ENCODE measurements at regions not wholly inside any gene's neighbourhood (a gene's known extent, or its start where the extent isn't known, plus 50 kb on each side); places are given as distances from the start of the nearest gene placed in this dataset.

DNA sequence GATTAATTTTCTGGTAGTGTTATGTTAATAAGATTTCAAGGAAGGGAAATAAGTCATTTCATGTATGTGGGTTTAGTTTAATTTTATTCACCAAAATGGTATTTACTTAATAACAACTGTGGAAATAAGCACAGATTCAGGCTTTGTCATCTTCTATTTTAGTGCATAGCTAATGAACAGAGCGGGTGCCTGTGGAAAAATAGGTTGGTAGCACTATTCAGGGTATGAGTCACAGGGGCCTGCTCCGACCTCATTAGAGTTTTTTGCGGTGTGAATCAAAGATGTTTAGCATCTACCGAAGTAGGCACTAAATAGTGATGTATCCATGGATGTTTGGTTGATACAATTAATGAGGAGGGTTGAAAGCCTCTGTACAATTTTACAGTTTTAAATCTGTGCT lies 78.2 kb downstream of the FAT3 start:
- 83% methylated on average over 4 of the region's 4 CpGs for WGBS (ENCODE audit: missing lambda C conversion rate)
- TF ChIP-seq TP53 (CRISPR knock-in tag; IDR thresholded peaks at IDR 0.05), result no peak
- TF ChIP-seq, protein P1, sequence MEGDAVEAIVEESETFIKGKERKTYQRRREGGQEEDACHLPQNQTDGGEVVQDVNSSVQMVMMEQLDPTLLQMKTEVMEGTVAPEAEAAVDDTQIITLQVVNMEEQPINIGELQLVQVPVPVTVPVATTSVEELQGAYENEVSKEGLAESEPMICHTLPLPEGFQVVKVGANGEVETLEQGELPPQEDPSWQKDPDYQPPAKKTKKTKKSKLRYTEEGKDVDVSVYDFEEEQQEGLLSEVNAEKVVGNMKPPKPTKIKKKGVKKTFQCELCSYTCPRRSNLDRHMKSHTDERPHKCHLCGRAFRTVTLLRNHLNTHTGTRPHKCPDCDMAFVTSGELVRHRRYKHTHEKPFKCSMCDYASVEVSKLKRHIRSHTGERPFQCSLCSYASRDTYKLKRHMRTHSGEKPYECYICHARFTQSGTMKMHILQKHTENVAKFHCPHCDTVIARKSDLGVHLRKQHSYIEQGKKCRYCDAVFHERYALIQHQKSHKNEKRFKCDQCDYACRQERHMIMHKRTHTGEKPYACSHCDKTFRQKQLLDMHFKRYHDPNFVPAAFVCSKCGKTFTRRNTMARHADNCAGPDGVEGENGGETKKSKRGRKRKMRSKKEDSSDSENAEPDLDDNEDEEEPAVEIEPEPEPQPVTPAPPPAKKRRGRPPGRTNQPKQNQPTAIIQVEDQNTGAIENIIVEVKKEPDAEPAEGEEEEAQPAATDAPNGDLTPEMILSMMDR (IDR thresholded peaks at IDR 0.05), result no peak
- TF ChIP-seq POLR2AphosphoS2 (conservative IDR thresholded peaks at IDR 0.05; ENCODE audit: low read length), result no peak
- no peak for TF ChIP-seq EHF (CRISPR knock-in tag; IDR thresholded peaks at IDR 0.05)
- Histone ChIP-seq H3K9me3 (no peaks in the 10 kb centered on the region), H3K4me1 (peaks cover 12% of the 10 kb centered on the region), H3K27ac (no peak overlapping the region), H3K4me2 (no peak overlapping the region), H3K4me3 (no peak overlapping the region)
- ChIA-PET CTCF (no interaction called here), POLR2A (no interaction called here)
- FAIRE-seq, result no peak
- no peak for DNase-seq (ENCODE audit: low read depth in 1 of 2, low spot score in 1 of 2)
- ATAC-seq, result no peak

DNA sequence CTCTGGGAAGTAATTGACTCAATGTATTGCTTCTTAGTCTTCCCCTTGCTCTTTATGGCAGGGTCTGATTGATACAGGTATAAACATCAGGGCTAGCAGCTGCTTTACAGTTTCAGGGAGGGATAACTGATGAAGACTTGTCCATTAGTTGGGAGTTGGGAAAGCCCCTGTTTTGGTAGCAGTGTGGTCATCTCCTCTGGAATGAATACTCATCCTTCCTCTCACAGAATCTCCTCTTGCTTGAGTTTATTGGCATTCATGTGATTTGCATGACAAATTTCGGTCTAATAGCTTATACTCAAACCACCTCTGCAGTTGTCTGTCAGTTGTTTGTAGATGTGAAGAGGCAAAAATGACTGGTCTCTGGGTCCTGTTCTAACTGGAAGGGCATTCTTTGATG lies 79.7 kb downstream of the FAT3 start:
- ChIA-PET POLR2A (no interaction called here), CTCF (interaction anchor here (1.1 kb wide), 1 partner anchor 24 kb away, joined by 3 read pairs; no protein-coding TSS in a partner anchor)
- no peak overlapping the region for H3K4me2 ChIP-seq
- no peak for TF ChIP-seq CBX8 (IDR thresholded peaks at IDR 0.05)
- no peak overlapping the region for H3K4me3 ChIP-seq
- ATAC-seq, result no peak
- no peaks in the 10 kb centered on the region for H3K9me3 ChIP-seq
- FAIRE-seq, result no peak
- DNase-seq (ENCODE audit: low read depth in 1 of 2, low spot score in 1 of 2), result no peak
- H3K27ac ChIP-seq, result no peak overlapping the region
- 73% methylated on average over 1 of the region's 1 CpG for WGBS (ENCODE audit: missing lambda C conversion rate)
- H3K4me1 ChIP-seq, result peaks cover 24% of the 10 kb centered on the region

DNA sequence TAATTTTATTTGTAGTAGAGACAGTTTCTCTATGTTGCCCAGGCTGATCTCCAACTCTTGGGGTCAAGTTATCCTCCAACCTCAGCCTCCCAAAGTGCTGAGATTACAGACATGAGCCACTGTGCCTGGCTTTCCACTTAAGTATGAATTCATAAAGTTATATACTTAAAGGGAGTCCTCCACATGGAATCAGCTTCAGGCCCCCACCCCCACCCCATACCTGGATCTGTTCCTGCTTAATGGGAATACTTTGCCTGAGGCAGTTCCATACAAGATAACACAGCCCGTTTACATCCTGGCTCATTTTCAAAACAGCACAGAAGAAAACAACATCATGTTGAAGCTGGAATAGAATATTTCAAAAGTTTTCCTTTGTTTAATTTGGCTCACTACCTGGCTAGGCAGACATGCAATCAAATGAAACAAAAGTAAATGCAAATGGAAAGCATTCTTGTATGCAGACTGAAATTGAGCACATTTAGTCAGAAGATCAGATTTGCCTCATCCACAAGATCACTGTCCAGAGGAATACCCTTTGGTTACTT lies 82.4 kb downstream of the FAT3 start:
- no peak for DNase-seq (ENCODE audit: low read depth in 1 of 2, low spot score in 1 of 2)
- H3K4me1 ChIP-seq, result peaks cover 24% of the 10 kb centered on the region
- TF ChIP-seq EHMT2 (IDR thresholded peaks at IDR 0.05; ENCODE audit: low read depth) (no peak), ESRRA (IDR thresholded peaks at IDR 0.05; ENCODE audit: borderline replicate concordance, low read length) (no peak), HEYL (CRISPR knock-in tag; IDR thresholded peaks at IDR 0.05) (no peak), FOXS1 (CRISPR knock-in tag; IDR thresholded peaks at IDR 0.05) (no peak), CHD2 (IDR thresholded peaks at IDR 0.05; ENCODE audit: low read length, partially characterized antibody) (no peak), MYC (IDR thresholded peaks at IDR 0.05; ENCODE audit: borderline replicate concordance, low read length) (no peak), TP53 (CRISPR knock-in tag; IDR thresholded peaks at IDR 0.05) (no peak), CEBPB (IDR thresholded peaks at IDR 0.05) (no peak)
- TF ChIP-seq, protein P2, sequence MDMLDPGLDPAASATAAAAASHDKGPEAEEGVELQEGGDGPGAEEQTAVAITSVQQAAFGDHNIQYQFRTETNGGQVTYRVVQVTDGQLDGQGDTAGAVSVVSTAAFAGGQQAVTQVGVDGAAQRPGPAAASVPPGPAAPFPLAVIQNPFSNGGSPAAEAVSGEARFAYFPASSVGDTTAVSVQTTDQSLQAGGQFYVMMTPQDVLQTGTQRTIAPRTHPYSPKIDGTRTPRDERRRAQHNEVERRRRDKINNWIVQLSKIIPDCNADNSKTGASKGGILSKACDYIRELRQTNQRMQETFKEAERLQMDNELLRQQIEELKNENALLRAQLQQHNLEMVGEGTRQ (IDR thresholded peaks at IDR 0.05), result no peak
- CTCF ChIA-PET, result interaction anchor here (0.6 kb wide), 1 partner anchor 268 kb away, joined by 3 read pairs; no protein-coding TSS in a partner anchor
- no peak overlapping the region for H3K4me3 ChIP-seq
- 0% methylated on average over 1 of the region's 1 CpG for whole genome bisulfite sequencing (ENCODE audit: missing lambda C conversion rate)
- H3K9me3 ChIP-seq, result no peaks in the 10 kb centered on the region
- FAIRE-seq, result peak; percentile 18
- peak in 1 of 2 experiments; percentile 30; a peak in 1 of 6 replicates for ATAC-seq
- peak overlapping the region in 1 of 2 experiments; percentile 35; a peak in 1 of 6 replicates for H3K27ac ChIP-seq
- POLR2A ChIA-PET, result no interaction called here
- peak overlapping the region; percentile 52 for H3K4me2 ChIP-seq

DNA sequence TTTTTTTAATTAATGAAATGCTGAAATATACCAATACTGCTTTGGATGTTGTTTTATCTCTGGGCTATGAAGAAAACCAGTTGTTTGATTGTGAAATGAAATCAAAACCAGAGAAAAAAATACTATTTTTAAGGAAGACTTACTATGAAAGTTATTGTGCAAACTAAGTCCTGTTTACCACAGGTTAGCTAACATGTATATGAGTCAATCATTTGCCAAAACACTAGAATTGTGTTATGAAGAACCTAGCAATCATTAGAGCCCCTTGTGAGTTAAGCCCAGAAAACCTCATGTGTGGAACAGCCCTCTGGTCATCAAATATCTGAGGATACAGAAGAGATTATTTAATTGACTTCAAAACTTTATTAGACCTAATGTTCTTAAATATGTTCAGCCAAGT lies 83.7 kb downstream of the FAT3 start:
- Histone ChIP-seq H3K27ac (no peak overlapping the region), H3K4me3 (no peak overlapping the region), H3K4me1 (peaks cover 24% of the 10 kb centered on the region), H3K4me2 (peak overlapping the region; percentile 52), H3K9me3 (no peaks in the 10 kb centered on the region)
- ChIA-PET CTCF (interaction anchor here (1.4 kb wide), 1 partner anchor 10 kb away, joined by 3 read pairs; no protein-coding TSS in a partner anchor), POLR2A (no interaction called here)
- no peak for DNase-seq (ENCODE audit: low read depth in 1 of 2, low spot score in 1 of 2)
- no peak for FAIRE-seq
- no peak for ATAC-seq
- TF ChIP-seq, protein P3, sequence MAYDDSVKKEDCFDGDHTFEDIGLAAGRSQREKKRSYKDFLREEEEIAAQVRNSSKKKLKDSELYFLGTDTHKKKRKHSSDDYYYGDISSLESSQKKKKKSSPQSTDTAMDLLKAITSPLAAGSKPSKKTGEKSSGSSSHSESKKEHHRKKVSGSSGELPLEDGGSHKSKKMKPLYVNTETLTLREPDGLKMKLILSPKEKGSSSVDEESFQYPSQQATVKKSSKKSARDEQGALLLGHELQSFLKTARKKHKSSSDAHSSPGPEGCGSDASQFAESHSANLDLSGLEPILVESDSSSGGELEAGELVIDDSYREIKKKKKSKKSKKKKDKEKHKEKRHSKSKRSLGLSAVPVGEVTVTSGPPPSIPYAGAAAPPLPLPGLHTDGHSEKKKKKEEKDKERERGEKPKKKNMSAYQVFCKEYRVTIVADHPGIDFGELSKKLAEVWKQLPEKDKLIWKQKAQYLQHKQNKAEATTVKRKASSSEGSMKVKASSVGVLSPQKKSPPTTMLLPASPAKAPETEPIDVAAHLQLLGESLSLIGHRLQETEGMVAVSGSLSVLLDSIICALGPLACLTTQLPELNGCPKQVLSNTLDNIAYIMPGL (CRISPR knock-in tag; IDR thresholded peaks at IDR 0.05; ENCODE audit: borderline replicate concordance), result no peak
- TF ChIP-seq EHMT2 (IDR thresholded peaks at IDR 0.05; ENCODE audit: low read depth) (no peak), CEBPB (IDR thresholded peaks at IDR 0.05) (no peak), KDM1A (IDR thresholded peaks at IDR 0.05; ENCODE audit: low read depth) (no peak), KDM5A (IDR thresholded peaks at IDR 0.05) (no peak), POLR2AphosphoS2 (conservative IDR thresholded peaks at IDR 0.05; ENCODE audit: low read length) (no peak), JUN (IDR thresholded peaks at IDR 0.05) (no peak), GATA3 (IDR thresholded peaks at IDR 0.05; ENCODE audit: borderline replicate concordance) (no peak), HEYL (CRISPR knock-in tag; IDR thresholded peaks at IDR 0.05) (no peak), ZFP36 (IDR thresholded peaks at IDR 0.05; ENCODE audit: borderline replicate concordance, partially characterized antibody) (no peak), FOSL2 (IDR thresholded peaks at IDR 0.05) (no peak), FOSL2 (CRISPR knock-in tag; IDR thresholded peaks at IDR 0.05) (no peak), HDAC2 (IDR thresholded peaks at IDR 0.05) (no peak), RNF2 (IDR thresholded peaks at IDR 0.05; ENCODE audit: borderline replicate concordance, low read depth) (no peak), BHLHE40 (IDR thresholded peaks at IDR 0.05; ENCODE audit: low read depth, low read length) (no peak)
- TF ChIP-seq, protein P4, sequence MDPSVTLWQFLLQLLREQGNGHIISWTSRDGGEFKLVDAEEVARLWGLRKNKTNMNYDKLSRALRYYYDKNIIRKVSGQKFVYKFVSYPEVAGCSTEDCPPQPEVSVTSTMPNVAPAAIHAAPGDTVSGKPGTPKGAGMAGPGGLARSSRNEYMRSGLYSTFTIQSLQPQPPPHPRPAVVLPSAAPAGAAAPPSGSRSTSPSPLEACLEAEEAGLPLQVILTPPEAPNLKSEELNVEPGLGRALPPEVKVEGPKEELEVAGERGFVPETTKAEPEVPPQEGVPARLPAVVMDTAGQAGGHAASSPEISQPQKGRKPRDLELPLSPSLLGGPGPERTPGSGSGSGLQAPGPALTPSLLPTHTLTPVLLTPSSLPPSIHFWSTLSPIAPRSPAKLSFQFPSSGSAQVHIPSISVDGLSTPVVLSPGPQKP (IDR thresholded peaks at IDR 0.05; ENCODE audit: low read depth, low read length), result no peak
- TF ChIP-seq, protein P2 (IDR thresholded peaks at IDR 0.05), result no peak
